Activated CD8-positive, alpha-beta memory T cell treated with anti-CD3 and anti-CD28 coated beads, Interleukin-2, amount 50 U/mL, for 48 hours (primary cell): ENCODE measurements at regions not wholly inside any gene's neighbourhood (a gene's known extent, or its start where the extent isn't known, plus 50 kb on each side); places are given as distances from the start of the nearest gene placed in this dataset.

Source experiments
- DNase-seq: peaks from one replicate; pipeline ENCODE4 v3.0.0-alpha.2; 2020

- no peak for DNase-seq
These were observed 172.5 kb downstream of the SMAD2 start for GRCh38 chr18:47758000-47758399.

DNA sequence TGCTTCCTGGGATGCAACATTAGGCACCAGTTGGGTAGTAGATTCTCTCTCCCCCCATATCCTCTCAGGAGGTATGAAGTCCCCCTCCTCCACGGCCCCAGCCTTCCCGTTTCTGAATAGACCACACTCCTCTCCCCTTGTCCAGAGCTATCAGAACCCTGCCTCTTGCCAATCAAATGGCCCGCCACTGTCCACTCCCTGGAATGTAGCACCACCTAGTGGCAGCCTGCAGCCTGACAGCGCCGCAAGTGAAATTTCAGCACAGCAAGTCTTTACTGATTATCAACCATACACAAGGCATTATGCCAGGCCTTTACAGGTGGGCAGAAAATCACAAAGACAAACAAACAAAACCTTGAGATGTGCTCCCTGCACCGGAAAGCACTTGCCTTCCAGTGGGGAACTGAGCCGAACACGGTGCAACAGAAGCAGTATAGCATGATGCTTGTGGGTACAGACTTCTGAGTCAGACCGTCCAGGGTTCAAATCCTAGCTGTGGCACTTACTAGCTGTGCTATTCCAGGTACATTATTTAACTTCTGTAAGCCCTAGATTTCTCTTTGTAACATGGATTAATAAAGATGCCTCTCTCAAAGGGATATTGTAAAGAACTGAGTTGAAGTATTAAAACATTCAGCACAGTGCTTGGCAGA lies 174.0 kb downstream of the SMAD2 start:
- DNase-seq: peak; percentile 82

GRCh38 chr18:47755102-47755456 lies 175.4 kb downstream of the SMAD2 start:
- no peak for DNase-seq

- DNase-seq: peak; percentile 92
These were observed 176.0 kb downstream of the SMAD2 start for GRCh38 chr18:47754311-47755101.

- peak; percentile 33 for DNase-seq
These were observed 177.4 kb downstream of the SMAD2 start for GRCh38 chr18:47752796-47753645.

DNA sequence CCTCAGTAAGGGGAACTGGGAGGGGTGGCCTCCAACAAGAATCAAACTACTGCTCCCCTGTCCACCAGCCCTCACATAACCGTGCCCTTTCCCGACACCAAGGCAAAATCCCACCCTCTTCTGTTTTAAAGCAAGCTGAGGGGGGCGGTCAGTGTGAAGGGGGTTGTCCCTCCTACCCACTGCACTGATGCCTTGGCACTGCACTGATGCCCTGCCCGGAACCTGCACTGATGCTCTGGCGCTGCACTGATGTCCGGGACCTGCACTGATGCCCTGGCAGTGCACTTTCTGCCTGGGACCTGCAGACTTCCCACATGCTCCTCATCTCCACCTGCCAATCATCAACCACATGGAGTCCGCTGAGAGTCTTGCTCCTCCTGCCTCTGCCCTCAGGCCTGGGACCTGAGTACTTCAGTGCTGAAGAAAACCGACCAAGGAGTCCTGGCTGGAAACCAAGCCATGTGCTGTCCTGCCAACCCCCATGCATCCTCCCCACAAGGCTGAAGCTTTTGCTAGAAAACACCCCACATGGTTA lies 179.5 kb downstream of the SMAD2 start:
- peak; percentile 18 for DNase-seq

DNA sequence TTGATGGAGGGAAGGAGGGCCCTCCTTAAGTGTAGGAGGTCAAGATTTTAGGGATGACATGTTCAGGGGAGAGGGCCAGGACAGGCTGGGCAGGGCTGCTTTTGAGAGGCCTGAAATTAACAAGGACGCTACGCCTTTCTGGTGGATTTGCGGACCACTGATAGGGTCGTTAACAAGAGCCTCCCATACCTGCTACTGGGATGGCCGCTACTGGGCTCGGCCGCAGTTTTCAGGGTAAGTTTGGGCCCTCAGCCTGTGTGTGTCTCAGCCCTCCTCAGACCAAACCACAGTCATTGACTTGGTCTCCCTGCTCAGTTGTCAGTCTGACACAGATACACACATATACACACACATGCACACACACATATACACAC lies 180.9 kb downstream of the SMAD2 start:
- DNase-seq: peak; percentile 37

GRCh38 chr18:47748847-47749599 lies 181.4 kb downstream of the SMAD2 start:
- DNase-seq: peak; percentile 98

DNA sequence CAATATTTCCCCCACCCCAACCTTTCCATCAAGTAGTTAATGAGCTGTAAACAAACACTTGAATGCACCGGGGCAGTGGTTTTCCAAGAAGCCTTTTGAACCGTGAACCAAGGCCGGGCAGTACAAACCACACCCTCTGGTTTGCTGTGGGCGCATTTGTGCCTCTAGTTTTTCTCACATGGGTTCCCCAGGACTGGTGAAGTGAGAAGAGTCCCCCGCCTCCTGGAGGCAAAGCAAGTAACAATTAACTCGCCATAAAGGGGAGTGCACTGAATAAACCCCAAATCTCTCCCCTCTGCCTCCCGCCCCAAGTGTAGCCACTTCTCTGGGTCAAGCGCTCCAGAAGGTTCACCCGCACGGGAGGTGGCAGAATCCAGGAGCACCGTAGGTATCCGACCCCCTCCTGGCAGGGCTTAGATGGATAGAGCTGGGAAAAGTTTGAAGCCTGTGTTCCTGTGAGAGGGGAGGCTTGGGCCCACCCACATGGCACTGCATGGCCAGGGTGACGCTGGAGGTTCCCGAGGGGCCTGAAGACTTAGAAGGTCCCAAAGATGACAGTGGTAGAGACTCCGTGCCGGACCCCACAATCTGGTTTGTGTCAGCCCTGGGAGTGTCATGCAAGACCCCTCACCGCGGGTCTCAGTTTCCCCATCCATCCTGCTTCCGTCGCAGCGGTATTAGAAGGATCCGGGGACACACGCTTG lies 182.2 kb downstream of the SMAD2 start:
- DNase-seq: peak; percentile 48

GRCh38 chr18:47747260-47747795 lies 183.1 kb downstream of the SMAD2 start:
- DNase-seq: peak; percentile 39

- DNase-seq: peak; percentile 34
These were observed 183.8 kb downstream of the SMAD2 start for GRCh38 chr18:47746615-47747014.

DNA sequence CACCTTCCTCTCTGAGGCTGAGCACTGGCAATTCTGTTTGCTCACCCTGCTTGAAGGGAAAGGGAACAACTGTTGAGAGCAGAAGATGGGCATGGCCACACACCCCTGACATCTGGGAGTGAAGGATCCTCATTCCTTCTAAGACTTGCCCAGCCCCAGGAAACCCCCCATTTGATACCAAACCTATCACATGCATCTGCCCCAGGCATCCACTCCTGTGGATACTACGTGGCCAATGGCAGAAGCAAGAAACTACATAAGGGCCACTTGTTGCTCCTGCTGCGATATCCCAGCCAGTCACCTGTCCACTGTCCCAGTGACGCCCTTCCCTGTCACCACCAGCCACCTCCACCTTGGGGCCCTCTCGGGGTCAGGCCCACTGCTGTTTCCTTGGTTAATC lies 185.2 kb downstream of the SMAD2 start:
- DNase-seq: peak; percentile 25

GRCh38 chr18:47737956-47738355 lies 192.5 kb downstream of the SMAD2 start:
- DNase-seq: peak; percentile 30

- DNase-seq: no peak
These were observed 193.1 kb downstream of the SMAD2 start for GRCh38 chr18:47737198-47737830.

- DNase-seq: peak; percentile 18
These were observed 193.9 kb downstream of the SMAD2 start for GRCh38 chr18:47736376-47737140.

DNA sequence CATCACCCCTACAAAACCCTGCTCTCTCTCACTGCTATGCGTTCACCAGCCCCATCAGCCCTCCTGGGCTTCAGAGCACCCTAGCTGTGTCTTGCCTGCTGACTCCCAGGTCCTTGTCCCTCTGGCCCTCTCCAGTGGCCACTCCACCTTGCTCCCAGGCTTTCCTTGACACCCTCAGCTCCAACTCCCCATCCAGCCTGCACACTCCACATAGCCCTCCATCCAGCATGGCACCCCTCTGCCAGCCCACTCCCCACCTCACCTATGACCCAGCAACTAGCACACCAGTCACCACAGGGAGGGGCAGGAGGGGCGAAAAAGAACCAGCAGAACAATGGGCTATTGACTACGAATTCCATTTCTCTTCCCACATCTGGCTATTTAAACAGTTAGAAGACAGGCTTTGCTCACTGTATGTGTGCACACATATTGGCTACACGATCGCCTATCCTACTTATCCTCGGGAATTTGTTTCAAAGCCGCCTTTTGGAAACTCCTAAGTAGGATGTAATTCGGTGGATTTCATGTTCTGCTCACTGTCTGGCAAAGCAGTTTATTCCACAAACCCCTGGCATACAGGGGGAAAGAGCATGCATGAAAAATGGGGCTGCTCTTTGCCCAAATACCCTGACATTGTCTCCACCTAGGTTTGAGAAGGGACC lies 195.3 kb downstream of the SMAD2 start:
- DNase-seq: no peak

DNA sequence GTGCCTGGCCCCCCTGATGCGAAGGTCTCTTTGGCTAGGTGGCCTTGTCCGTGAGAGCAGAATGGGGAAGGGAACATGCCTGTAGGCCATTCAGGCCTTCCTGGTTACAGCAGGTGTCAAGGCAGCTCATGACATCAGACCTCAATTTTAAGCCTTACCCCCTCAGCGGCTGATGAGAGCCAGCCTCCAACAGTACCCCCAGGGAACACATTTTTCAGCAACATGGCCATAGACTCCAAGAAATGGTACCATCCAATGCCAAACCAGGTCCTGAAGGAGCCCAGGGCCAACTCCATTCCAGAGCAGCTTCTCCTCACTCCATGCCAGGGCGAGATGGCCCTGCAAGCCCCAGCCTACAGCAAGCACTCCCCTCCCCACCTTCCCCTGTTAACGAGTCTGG lies 199.2 kb downstream of the SMAD2 start:
- no peak for DNase-seq

- DNase-seq: no peak
These were observed 199.7 kb downstream of the SMAD2 start for GRCh38 chr18:47730795-47731194.

DNA sequence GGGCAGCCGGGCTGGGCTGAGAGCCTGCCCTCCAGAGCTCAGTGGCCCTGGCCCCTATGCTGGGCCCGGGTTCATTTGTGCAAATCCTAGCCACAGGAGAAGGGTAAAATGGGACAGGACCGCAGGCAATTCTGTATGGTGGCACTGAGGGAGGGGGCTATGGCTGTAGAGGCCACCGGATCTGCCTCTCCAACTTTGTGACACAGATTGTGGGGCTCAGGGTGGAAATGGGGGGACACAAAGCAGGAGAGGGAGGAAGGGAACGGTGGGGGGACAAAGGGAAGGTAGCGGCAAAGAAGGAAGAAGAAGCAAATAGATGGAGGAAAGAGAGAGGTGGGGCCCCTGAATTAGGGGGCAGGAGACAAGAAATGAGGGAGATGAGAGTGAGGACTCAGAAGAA lies 201.1 kb downstream of the SMAD2 start:
- DNase-seq: no peak

GRCh38 chr18:47728921-47729320 lies 201.5 kb downstream of the SMAD2 start:
- DNase-seq: no peak
